ENCODE measurements at regions not wholly inside any gene's neighbourhood (a gene's known extent, or its start where the extent isn't known, plus 50 kb on each side); places are given as distances from the start of the nearest gene placed in this dataset.

DNA sequence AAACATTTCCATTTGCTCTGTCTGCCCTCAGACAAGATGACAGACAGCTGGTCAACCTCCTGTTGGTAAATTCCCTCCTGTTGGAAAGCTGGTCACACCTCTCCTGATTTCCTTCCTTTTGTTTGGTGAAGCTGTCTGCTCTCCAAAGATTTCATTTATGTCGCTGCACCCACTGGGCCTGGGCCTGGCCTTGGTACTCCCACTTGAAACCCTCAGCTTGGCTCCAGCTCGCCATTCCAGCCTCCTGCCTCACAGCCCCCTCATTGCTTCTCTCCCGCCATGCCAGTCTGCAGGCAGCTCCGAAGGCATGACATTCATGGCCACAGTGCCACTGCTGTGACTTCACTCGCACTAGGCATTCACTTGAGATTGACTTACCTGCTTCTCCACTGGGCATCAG is 451.8 kb downstream of the VRK1 start:
- Histone ChIP-seq H3K9me3 (ENCODE audit: low read length) (no peaks in the 10 kb centered on the region), H4K20me1 (ENCODE audit: insufficient read depth, low read length) (no peaks in the 10 kb centered on the region), H3K27ac (ENCODE audit: extremely low read length, insufficient read depth, low read length) (no peak overlapping the region), H3K27me3 (ENCODE audit: control insufficient read depth in 1 of 2, insufficient read depth in 2 of 2, low read length in 2 of 2) (0 out of 5 replicates have a peak, but pooled peaks cover 2 to 4% of the 10 kb centered on the region in 2 experiments), H3K9ac (ENCODE audit: insufficient read depth, low read depth, low read length) (no peak overlapping the region), H3K4me1 (ENCODE audit: insufficient read depth, low read length) (no peaks in the 10 kb centered on the region), H3K36me3 (replicated peaks in 1 of 2; ENCODE audit: control insufficient read depth in 1 of 2, insufficient read depth in 2 of 2, low read length in 2 of 2) (no peaks in the 10 kb centered on the region), H3K79me2 (ENCODE audit: insufficient read depth, low read length) (no peaks in the 10 kb centered on the region), H2AFZ (ENCODE audit: low read length) (no peak overlapping the region), H3K4me2 (ENCODE audit: low read depth, low read length) (no peak overlapping the region), H3K4me3 (replicated peaks in 1 of 3; ENCODE audit: insufficient read depth in 1 of 3, low read depth in 2 of 3, low read length in 3 of 3) (no peak overlapping the region)
- POLR2A ChIA-PET, result no interaction called here
- no peak for DNase-seq (ENCODE audit: low spot score)
- CTCF ChIA-PET (ENCODE audit: low intra/inter-chr PET ratio, low total read pairs), result no interaction called here
- WGBS (ENCODE audit: low lambda C conversion rate), result 0% methylated on average over 5 of the region's 5 CpGs
- TF ChIP-seq, protein P1, sequence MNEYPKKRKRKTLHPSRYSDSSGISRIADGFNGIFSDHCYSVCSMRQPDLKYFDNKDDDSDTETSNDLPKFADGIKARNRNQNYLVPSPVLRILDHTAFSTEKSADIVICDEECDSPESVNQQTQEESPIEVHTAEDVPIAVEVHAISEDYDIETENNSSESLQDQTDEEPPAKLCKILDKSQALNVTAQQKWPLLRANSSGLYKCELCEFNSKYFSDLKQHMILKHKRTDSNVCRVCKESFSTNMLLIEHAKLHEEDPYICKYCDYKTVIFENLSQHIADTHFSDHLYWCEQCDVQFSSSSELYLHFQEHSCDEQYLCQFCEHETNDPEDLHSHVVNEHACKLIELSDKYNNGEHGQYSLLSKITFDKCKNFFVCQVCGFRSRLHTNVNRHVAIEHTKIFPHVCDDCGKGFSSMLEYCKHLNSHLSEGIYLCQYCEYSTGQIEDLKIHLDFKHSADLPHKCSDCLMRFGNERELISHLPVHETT (CRISPR knock-in tag; conservative IDR thresholded peaks at IDR 0.05), result no peak
- no peak for TF ChIP-seq JARID2 (CRISPR knock-in tag; IDR thresholded peaks at IDR 0.05; ENCODE audit: insufficient replicate concordance)
- TF ChIP-seq TBL1XR1 (IDR thresholded peaks at IDR 0.05; ENCODE audit: borderline replicate concordance, low read length, partially characterized antibody), result no peak
- TF ChIP-seq RBM39 (IDR thresholded peaks at IDR 0.05; ENCODE audit: low read depth, low read length, poor library complexity, severe bottlenecking), result no peak
- TF ChIP-seq HES4 (CRISPR knock-in tag; IDR thresholded peaks at IDR 0.05; ENCODE audit: borderline replicate concordance), result no peak
- TF ChIP-seq, protein P2, sequence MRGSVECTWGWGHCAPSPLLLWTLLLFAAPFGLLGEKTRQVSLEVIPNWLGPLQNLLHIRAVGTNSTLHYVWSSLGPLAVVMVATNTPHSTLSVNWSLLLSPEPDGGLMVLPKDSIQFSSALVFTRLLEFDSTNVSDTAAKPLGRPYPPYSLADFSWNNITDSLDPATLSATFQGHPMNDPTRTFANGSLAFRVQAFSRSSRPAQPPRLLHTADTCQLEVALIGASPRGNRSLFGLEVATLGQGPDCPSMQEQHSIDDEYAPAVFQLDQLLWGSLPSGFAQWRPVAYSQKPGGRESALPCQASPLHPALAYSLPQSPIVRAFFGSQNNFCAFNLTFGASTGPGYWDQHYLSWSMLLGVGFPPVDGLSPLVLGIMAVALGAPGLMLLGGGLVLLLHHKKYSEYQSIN (CRISPR knock-in tag; IDR thresholded peaks at IDR 0.05; ENCODE audit: borderline replicate concordance), result no peak
- no peak for TF ChIP-seq MTF1 (CRISPR knock-in tag; IDR thresholded peaks at IDR 0.05)
- no peak for TF ChIP-seq SIX1 (CRISPR knock-in tag; IDR thresholded peaks at IDR 0.05; ENCODE audit: borderline replicate concordance)
- TF ChIP-seq, protein P3, sequence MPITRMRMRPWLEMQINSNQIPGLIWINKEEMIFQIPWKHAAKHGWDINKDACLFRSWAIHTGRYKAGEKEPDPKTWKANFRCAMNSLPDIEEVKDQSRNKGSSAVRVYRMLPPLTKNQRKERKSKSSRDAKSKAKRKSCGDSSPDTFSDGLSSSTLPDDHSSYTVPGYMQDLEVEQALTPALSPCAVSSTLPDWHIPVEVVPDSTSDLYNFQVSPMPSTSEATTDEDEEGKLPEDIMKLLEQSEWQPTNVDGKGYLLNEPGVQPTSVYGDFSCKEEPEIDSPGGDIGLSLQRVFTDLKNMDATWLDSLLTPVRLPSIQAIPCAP (CRISPR knock-in tag; IDR thresholded peaks at IDR 0.05; ENCODE audit: low read depth), result no peak
- no peak for TF ChIP-seq FOSL1 (CRISPR knock-in tag; IDR thresholded peaks at IDR 0.05; ENCODE audit: borderline replicate concordance)
- no peak for TF ChIP-seq SOX5 (CRISPR knock-in tag; IDR thresholded peaks at IDR 0.05; ENCODE audit: borderline replicate concordance)
- TF ChIP-seq, protein P4, sequence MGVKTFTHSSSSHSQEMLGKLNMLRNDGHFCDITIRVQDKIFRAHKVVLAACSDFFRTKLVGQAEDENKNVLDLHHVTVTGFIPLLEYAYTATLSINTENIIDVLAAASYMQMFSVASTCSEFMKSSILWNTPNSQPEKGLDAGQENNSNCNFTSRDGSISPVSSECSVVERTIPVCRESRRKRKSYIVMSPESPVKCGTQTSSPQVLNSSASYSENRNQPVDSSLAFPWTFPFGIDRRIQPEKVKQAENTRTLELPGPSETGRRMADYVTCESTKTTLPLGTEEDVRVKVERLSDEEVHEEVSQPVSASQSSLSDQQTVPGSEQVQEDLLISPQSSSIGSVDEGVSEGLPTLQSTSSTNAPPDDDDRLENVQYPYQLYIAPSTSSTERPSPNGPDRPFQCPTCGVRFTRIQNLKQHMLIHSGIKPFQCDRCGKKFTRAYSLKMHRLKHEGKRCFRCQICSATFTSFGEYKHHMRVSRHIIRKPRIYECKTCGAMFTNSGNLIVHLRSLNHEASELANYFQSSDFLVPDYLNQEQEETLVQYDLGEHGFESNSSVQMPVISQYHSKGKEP (CRISPR knock-in tag; IDR thresholded peaks at IDR 0.05), result no peak
- TF ChIP-seq ZNF33B (CRISPR knock-in tag; IDR thresholded peaks at IDR 0.05), result no peak
- BruUV-seq (replicated peaks), result no TSS peak
- no peak for FAIRE-seq
- ATAC-seq, result no peak
- in situ Hi-C loops (cut with HindIII; ENCODE audit: extremely low pct_ligation_motif_present, low pct_unique_long_range_greater_than_20kb) (no loop called here), intact Hi-C loops (cut with micrococcal nuclease; ENCODE audit: unreplicated experiment) (no loop called here)

All from HepG2 (cell line).